GM21381 (cell line): ENCODE measurements at regions not wholly inside any gene's neighbourhood (a gene's known extent, or its start where the extent isn't known, plus 50 kb on each side); places are given as distances from the start of the nearest gene placed in this dataset.
"Not testable (repeated sequence)": the region's sequence is repeated elsewhere in the genome, so short reads cannot be mapped to it uniquely, and the experiment has no call there.

ENCODE experiments used
- ATAC-seq: cut with Tn5 transposase; IDR thresholded peaks from one replicate; pipeline ENCODE4 v1.9.1; 2021; ENCODE audit warnings: mild to moderate bottlenecking, moderate library complexity; ENCODE audit not compliant: unreplicated experiment

- no peak for ATAC-seq
Measured at GRCh38 chr3:153640689-153641665, 479.0 kb downstream of the RAP2B start.

- not testable (repeated sequence) for ATAC-seq
Measured at GRCh38 chr3:153642576-153642975, 478.6 kb upstream of the ARHGEF26 start.

- ATAC-seq = not testable (repeated sequence)
Measured at GRCh38 chr3:153643471-153643870, 477.7 kb upstream of the ARHGEF26 start.

- no peak for ATAC-seq
Measured at GRCh38 chr3:153649286-153649839, 471.8 kb upstream of the ARHGEF26 start.

- ATAC-seq = no peak
Measured at GRCh38 chr3:153652076-153652475, 469.1 kb upstream of the ARHGEF26 start.

GRCh38 chr3:153657046-153657445 is 464.1 kb upstream of the ARHGEF26 start:
- no peak for ATAC-seq

GRCh38 chr3:153657461-153657860 is 463.7 kb upstream of the ARHGEF26 start:
- ATAC-seq = no peak

- ATAC-seq = no peak
Measured at GRCh38 chr3:153658136-153658535, 463.1 kb upstream of the ARHGEF26 start.

- no peak for ATAC-seq
Measured at GRCh38 chr3:153666991-153667740, 454.0 kb upstream of the ARHGEF26 start.

- no peak for ATAC-seq
Measured at GRCh38 chr3:153669527-153669926, 451.7 kb upstream of the ARHGEF26 start.

GRCh38 chr3:153670577-153670976 is 450.6 kb upstream of the ARHGEF26 start:
- ATAC-seq = no peak

GRCh38 chr3:153673853-153674252 is 447.3 kb upstream of the ARHGEF26 start:
- ATAC-seq = no peak

GRCh38 chr3:153679714-153680113 is 441.5 kb upstream of the ARHGEF26 start:
- no peak for ATAC-seq

GRCh38 chr3:153680526-153680925 is 440.7 kb upstream of the ARHGEF26 start:
- no peak for ATAC-seq

- no peak for ATAC-seq
Measured at GRCh38 chr3:153681057-153681456, 440.1 kb upstream of the ARHGEF26 start.

GRCh38 chr3:153688301-153689120 is 432.7 kb upstream of the ARHGEF26 start:
- no peak for ATAC-seq

GRCh38 chr3:153693207-153693606 is 428.0 kb upstream of the ARHGEF26 start:
- ATAC-seq = no peak

- no peak for ATAC-seq
Measured at GRCh38 chr3:153702106-153702505, 419.1 kb upstream of the ARHGEF26 start.

- ATAC-seq = no peak
Measured at GRCh38 chr3:153704115-153704514, 417.1 kb upstream of the ARHGEF26 start.

GRCh38 chr3:153706706-153707105 is 414.5 kb upstream of the ARHGEF26 start:
- ATAC-seq = no peak

- no peak for ATAC-seq
Measured at GRCh38 chr3:153714016-153714415, 407.2 kb upstream of the ARHGEF26 start.
